CD8-positive, alpha-beta memory T cell (primary cell): ENCODE measurements at regions not wholly inside any gene's neighbourhood (a gene's known extent, or its start where the extent isn't known, plus 50 kb on each side); places are given as distances from the start of the nearest gene placed in this dataset.

ENCODE experiments used
- CTCF ChIA-PET: fragments of 350-600 bp; sonication (Branson Sonifier 250); formaldehyde crosslinking; loops from one replicate; lab custom pipeline; 2021; ENCODE audit warnings: antibody characterized with exemption; lab: Charles Lee
- POLR2A ChIA-PET: fragments of 350-600 bp; sonication (Branson Sonifier 250); formaldehyde crosslinking; loops from one replicate; lab custom pipeline; 2021; ENCODE audit warnings: antibody characterized with exemption; lab: Charles Lee
- DNase-seq, 5 donors: peaks; one replicate each; pipeline versions ENCODE4 v3.0.0 to v3.0.0-alpha.2; 2020 to 2022; ENCODE audit warnings: mixed read lengths in 1 of 5
- H3K27ac ChIP-seq: one replicate; pipeline ENCODE4 v1.7.0; 2013; ENCODE audit warnings: low read depth, mild to moderate bottlenecking, low read length, moderate library complexity
- H3K27me3 ChIP-seq: 2 replicates; pipeline ENCODE4 v1.7.0; 2013; ENCODE audit warnings: low read length, mild to moderate bottlenecking; ENCODE audit not compliant: insufficient read depth, poor library complexity, severe bottlenecking
- H3K36me3 ChIP-seq: 2 replicates; pipeline ENCODE4 v1.7.0; 2013; ENCODE audit warnings: mild to moderate bottlenecking, low read length, moderate library complexity; ENCODE audit not compliant: insufficient read depth
- H3K4me1 ChIP-seq: 2 replicates; pipeline ENCODE4 v1.7.0; 2013; ENCODE audit warnings: mild to moderate bottlenecking, low read length, moderate library complexity; ENCODE audit not compliant: insufficient read depth
- H3K4me3 ChIP-seq: 2 replicates; pipeline ENCODE4 v1.7.0; 2013; ENCODE audit warnings: mild to moderate bottlenecking, low read length
- H3K9me3 ChIP-seq: 2 replicates; pipeline ENCODE4 v1.7.0; 2013; ENCODE audit warnings: mild to moderate bottlenecking, low read length
- H3K27ac Mint-ChIP-seq, 8 donors: one replicate each; pipeline ENCODE4 v1.8.0; 2020 to 2021; ENCODE audit warnings: mixed read lengths in 8 of 8, mild to moderate bottlenecking in 6 of 8, inconsistent platforms in 3 of 8, moderate library complexity in 3 of 8
- H3K27me3 Mint-ChIP-seq, 2 donors: one replicate each; pipeline ENCODE4 v1.8.0; 2020 to 2021; ENCODE audit warnings: mixed read lengths in 2 of 2, mild to moderate bottlenecking in 1 of 2, moderate library complexity in 1 of 2
- H3K36me3 Mint-ChIP-seq, 3 donors: one replicate each; pipeline ENCODE4 v1.8.0; 2020 to 2021; ENCODE audit warnings: mixed read lengths in 3 of 3, inconsistent platforms in 1 of 3, mild to moderate bottlenecking in 1 of 3
- H3K4me1 Mint-ChIP-seq, 3 donors: one replicate each; pipeline ENCODE4 v1.8.0; 2020 to 2021; ENCODE audit warnings: mixed read lengths in 3 of 3, inconsistent platforms in 1 of 3, mild to moderate bottlenecking in 1 of 3
- H3K4me3 Mint-ChIP-seq, 7 donors: one replicate each; pipeline ENCODE4 v1.8.0; 2020 to 2021; ENCODE audit warnings: mixed read lengths in 7 of 7, mild to moderate bottlenecking in 6 of 7, moderate library complexity in 4 of 7, inconsistent platforms in 2 of 7
- H3K9me3 Mint-ChIP-seq, 5 donors: one replicate each; pipeline ENCODE4 v1.8.0; 2020 to 2022; ENCODE audit warnings: mixed read lengths in 5 of 5, mild to moderate bottlenecking in 3 of 5, moderate library complexity in 2 of 5, inconsistent platforms in 1 of 5

GRCh38 chr2:216578325-216578724 is 54.9 kb upstream of the IGFBP2 start:
- ChIA-PET CTCF (no interaction called here), POLR2A (no interaction called here)
- no peak overlapping the region for H3K4me3 Mint-ChIP-seq
- Histone ChIP-seq H3K4me1 (no peaks in the 10 kb centered on the region), H3K27ac (no peak overlapping the region), H3K36me3 (no peaks in the 10 kb centered on the region), H3K27me3 (no peaks in the 10 kb centered on the region), H3K4me3 (no peak overlapping the region), H3K9me3 (no peaks in the 10 kb centered on the region)
- peaks cover 0 to 9% (median 7%) of the 10 kb centered on the region in 3 donors for H3K4me1 Mint-ChIP-seq
- H3K9me3 Mint-ChIP-seq, result peaks cover 0 to 1% (median 0%) of the 10 kb centered on the region in 5 donors
- H3K27ac Mint-ChIP-seq, result no peak overlapping the region
- DNase-seq, result no peak
- peaks cover 12 to 31% of the 10 kb centered on the region in 2 donors for H3K27me3 Mint-ChIP-seq
- H3K36me3 Mint-ChIP-seq, result no peaks in the 10 kb centered on the region

- H3K9me3 Mint-ChIP-seq, result peaks cover 0 to 2% (median 0%) of the 10 kb centered on the region in 5 donors
- no peak overlapping the region for H3K27ac Mint-ChIP-seq
- ChIA-PET POLR2A (no interaction called here), CTCF (no interaction called here)
- H3K27me3 Mint-ChIP-seq, result peaks cover 9 to 47% of the 10 kb centered on the region in 2 donors
- H3K36me3 Mint-ChIP-seq, result no peaks in the 10 kb centered on the region
- Histone ChIP-seq H3K27ac (no peak overlapping the region), H3K4me1 (no peaks in the 10 kb centered on the region), H3K4me3 (no peak overlapping the region), H3K36me3 (no peaks in the 10 kb centered on the region), H3K27me3 (no peaks in the 10 kb centered on the region), H3K9me3 (no peaks in the 10 kb centered on the region)
- no peak overlapping the region for H3K4me3 Mint-ChIP-seq
- peaks cover 0 to 1% (median 0%) of the 10 kb centered on the region in 3 donors for H3K4me1 Mint-ChIP-seq
- DNase-seq, result no peak
Measured at GRCh38 chr2:216583147-216583546, 50.1 kb upstream of the IGFBP2 start.
